GM23338 (cell line): ENCODE measurements at regions not wholly inside any gene's neighbourhood (a gene's known extent, or its start where the extent isn't known, plus 50 kb on each side); places are given as distances from the start of the nearest gene placed in this dataset.

Experiments used
- ATAC-seq: fragments of 200-7000 bp; cut with Tn5 transposase; 3 replicates; pipeline ENCODE4 v1.9.1; 2020
- DNase-seq: peaks from one replicate; pipeline ENCODE4 v3.0.0-alpha.2; 2015; ENCODE audit warnings: low spot score
- H2AFZ ChIP-seq: fragments of 200-600 bp; sonication (generic); 2 replicates; pipeline ENCODE4 v1.8.0; 2016; ENCODE audit warnings: antibody characterized with exemption, mild to moderate bottlenecking, moderate library complexity
- H3F3A ChIP-seq: fragments of 200-600 bp; sonication (generic); replicated peaks from 2 replicates; pipeline ENCODE4 v1.8.0; 2017; ENCODE audit warnings: antibody characterized with exemption, mixed run types, low read depth
- H3K27ac ChIP-seq: fragments of 200-600 bp; sonication (generic); 2 replicates; pipeline ENCODE4 v1.6.1; 2016; ENCODE audit warnings: low read depth
- H3K27me3 ChIP-seq: fragments of 200-600 bp; sonication (generic); 2 replicates; pipeline ENCODE4 v1.8.0; 2016; ENCODE audit warnings: mild to moderate bottlenecking, mixed run types, moderate library complexity; ENCODE audit not compliant: insufficient read depth
- H3K36me3 ChIP-seq: fragments of 200-600 bp; sonication (generic); 2 replicates; pipeline ENCODE4 v1.8.0; 2016; ENCODE audit warnings: mild to moderate bottlenecking; ENCODE audit not compliant: insufficient read depth
- H3K4me1 ChIP-seq: fragments of 200-600 bp; sonication (generic); 2 replicates; pipeline ENCODE4 v1.8.0; 2016; ENCODE audit warnings: mild to moderate bottlenecking, moderate library complexity; ENCODE audit not compliant: insufficient read depth
- H3K4me2 ChIP-seq: fragments of 200-600 bp; sonication (generic); 2 replicates; pipeline ENCODE4 v1.7.1; 2017; ENCODE audit warnings: mixed run types
- H3K4me3 ChIP-seq: fragments of 200-600 bp; sonication (generic); 2 replicates; pipeline ENCODE4 v1.6.1; 2016; ENCODE audit warnings: mixed run types
- H3K79me2 ChIP-seq: fragments of 200-600 bp; sonication (generic); replicated peaks from 2 replicates; pipeline ENCODE4 v1.8.0; 2017; ENCODE audit warnings: mild to moderate bottlenecking; ENCODE audit not compliant: insufficient read depth
- H3K9me2 ChIP-seq: fragments of 200-600 bp; sonication (generic); 2 replicates; pipeline ENCODE4 v1.8.0; 2017; ENCODE audit not compliant: insufficient read depth
- H4K20me1 ChIP-seq: fragments of 200-600 bp; sonication (generic); replicated peaks from 2 replicates; pipeline ENCODE4 v1.8.0; 2017; ENCODE audit warnings: mild to moderate bottlenecking; ENCODE audit not compliant: insufficient read depth
- H3K27ac Mint-ChIP-seq: 2 replicates; pipeline ENCODE4 v1.8.0; 2020; ENCODE audit warnings: inconsistent platforms, mild to moderate bottlenecking, moderate library complexity, mixed read lengths
- H3K27me3 Mint-ChIP-seq: 3 replicates; pipeline ENCODE4 v1.8.0; 2022; ENCODE audit warnings: low read depth, mild to moderate bottlenecking, moderate library complexity, mixed read lengths, inconsistent platforms; ENCODE audit not compliant: insufficient read depth, poor library complexity
- H3K36me3 Mint-ChIP-seq: 3 replicates; pipeline ENCODE4 v1.8.0; 2021; ENCODE audit warnings: low read depth, mild to moderate bottlenecking, inconsistent platforms, moderate library complexity, mixed read lengths
- H3K4me1 Mint-ChIP-seq: 3 replicates; pipeline ENCODE4 v1.8.0; 2020; ENCODE audit warnings: mild to moderate bottlenecking, inconsistent platforms, mixed read lengths
- H3K4me3 Mint-ChIP-seq: 3 replicates; pipeline ENCODE4 v1.8.0; 2021; ENCODE audit warnings: moderate library complexity, mild to moderate bottlenecking, inconsistent platforms, mixed read lengths
- H3K9me3 Mint-ChIP-seq: 3 replicates; pipeline ENCODE4 v1.8.0; 2020; ENCODE audit warnings: moderate library complexity, mild to moderate bottlenecking, inconsistent platforms, mixed read lengths
- CTCF ChIP-seq, 2 experiments: fragments of 200-600 bp in 1 of 2; sonication (generic) in 1 of 2; conservative IDR thresholded peaks; 2 replicates each; pipeline versions ENCODE4 v1.5.1 to v1.6.1; 2016 to 2017; ENCODE audit warnings: antibody characterized with exemption in 2 of 2, low read depth in 2 of 2, mild to moderate bottlenecking in 2 of 2, moderate library complexity in 1 of 2
- ETS1 ChIP-seq: IDR thresholded peaks from 2 replicates; pipeline ENCODE4 v1.6.1; 2016; ENCODE audit warnings: antibody characterized with exemption
- EZH2phosphoT487 ChIP-seq: fragments of 200-600 bp; sonication (generic); IDR thresholded peaks from one replicate; pipeline ENCODE4 v1.8.1; 2018; ENCODE audit warnings: antibody characterized with exemption; ENCODE audit not compliant: unreplicated experiment
- JUNB ChIP-seq: IDR thresholded peaks from one replicate; pipeline ENCODE4 v1.6.1; 2016; ENCODE audit warnings: antibody characterized with exemption; ENCODE audit not compliant: unreplicated experiment
- NANOG ChIP-seq: IDR thresholded peaks from 2 replicates; pipeline ENCODE4 v1.6.1; 2016; ENCODE audit warnings: antibody characterized with exemption, borderline replicate concordance
- POLR2AphosphoS5 ChIP-seq: IDR thresholded peaks from 2 replicates; pipeline ENCODE4 v1.6.1; 2016; ENCODE audit warnings: antibody characterized with exemption, low read depth
- STAT1 ChIP-seq: IDR thresholded peaks from one replicate; pipeline ENCODE4 v1.6.1; 2016; ENCODE audit warnings: antibody characterized with exemption; ENCODE audit not compliant: unreplicated experiment
- ZNF114 ChIP-seq: fragments of 250-450 bp; sonication (Bioruptor Pico); IDR thresholded peaks from 2 replicates; pipeline ENCODE4 v1.5.0; 2020; ENCODE audit warnings: mild to moderate bottlenecking, moderate library complexity
- ZNF462 ChIP-seq: fragments of 250-450 bp; sonication (Bioruptor Pico); IDR thresholded peaks from 2 replicates; pipeline ENCODE4 v1.5.0; 2020; ENCODE audit warnings: mild to moderate bottlenecking, moderate library complexity

GRCh38 chr2:67137699-67138098, 259.4 kb upstream of the ETAA1 start:
- Mint-ChIP-seq H3K27me3 (no peaks in the 10 kb centered on the region), H3K4me3 (no peak overlapping the region), H3K9me3 (no peaks in the 10 kb centered on the region), H3K4me1 (no peaks in the 10 kb centered on the region), H3K27ac (no peak overlapping the region), H3K36me3 (no peaks in the 10 kb centered on the region)
- H3K79me2 ChIP-seq, result no peaks in the 10 kb centered on the region
- H3K36me3 ChIP-seq, result no peaks in the 10 kb centered on the region
- H4K20me1 ChIP-seq, result no peaks in the 10 kb centered on the region
- H3F3A ChIP-seq, result no peaks in the 10 kb centered on the region
- no peak overlapping the region for H3K4me3 ChIP-seq
- DNase-seq (no peak), ATAC-seq (no peak)
- H3K27ac ChIP-seq, result no peak overlapping the region
- TF ChIP-seq POLR2AphosphoS5 (no peak), ETS1 (no peak), ZNF114 (CRISPR knock-in tag) (no peak), EZH2phosphoT487 (no peak), ZNF462 (CRISPR knock-in tag) (no peak), JUNB (no peak)
- no peak overlapping the region for H3K4me2 ChIP-seq
- no peaks in the 10 kb centered on the region for H3K4me1 ChIP-seq
- H3K9me2 ChIP-seq, result no peaks in the 10 kb centered on the region
- H2AFZ ChIP-seq, result no peak overlapping the region
- no peaks in the 10 kb centered on the region for H3K27me3 ChIP-seq

GRCh38 chr2:67142071-67142470, 255.1 kb upstream of the ETAA1 start:
- Histone ChIP-seq H3F3A (no peaks in the 10 kb centered on the region), H2AFZ (peak overlapping the region; percentile 44; the same call in 1 of the 2 replicates), H3K4me3 (no peak overlapping the region), H3K79me2 (no peaks in the 10 kb centered on the region), H4K20me1 (no peaks in the 10 kb centered on the region), H3K27ac (no peak overlapping the region), H3K36me3 (no peaks in the 10 kb centered on the region), H3K27me3 (no peaks in the 10 kb centered on the region), H3K9me2 (no peaks in the 10 kb centered on the region), H3K4me1 (no peaks in the 10 kb centered on the region), H3K4me2 (no peak overlapping the region)
- Mint-ChIP-seq H3K36me3 (no peaks in the 10 kb centered on the region), H3K27me3 (no peaks in the 10 kb centered on the region), H3K27ac (no peak overlapping the region), H3K9me3 (no peaks in the 10 kb centered on the region), H3K4me3 (no peak overlapping the region), H3K4me1 (no peaks in the 10 kb centered on the region)
- no peak for ATAC-seq
- DNase-seq, result no peak
- TF ChIP-seq ZNF114 (CRISPR knock-in tag) (no peak), STAT1 (no peak), NANOG (no peak), CTCF (conservative IDR thresholded peaks at IDR 0.05; ENCODE audit: low read depth in 2 of 2) (no peak)
